ENCODE measurements at regions not wholly inside any gene's neighbourhood (a gene's known extent, or its start where the extent isn't known, plus 50 kb on each side); places are given as distances from the start of the nearest gene placed in this dataset.

- Histone ChIP-seq H3K4me3 (no peak overlapping the region), H3K27ac (no peak overlapping the region), H3K4me1 (ENCODE audit: control insufficient read depth in 1 of 2, low read depth in 2 of 2) (no peaks in the 10 kb centered on the region), H3K9me3 (no peaks in the 10 kb centered on the region), H3K27me3 (replicated peaks; ENCODE audit: insufficient read depth) (no peaks in the 10 kb centered on the region), H3K36me3 (no peaks in the 10 kb centered on the region)
- DNase-seq (ENCODE audit: low spot score) (no peak), ATAC-seq (ENCODE audit: insufficient number of reproducible peaks, low FRiP score, low read depth) (no peak)
- TF ChIP-seq, protein P1, sequence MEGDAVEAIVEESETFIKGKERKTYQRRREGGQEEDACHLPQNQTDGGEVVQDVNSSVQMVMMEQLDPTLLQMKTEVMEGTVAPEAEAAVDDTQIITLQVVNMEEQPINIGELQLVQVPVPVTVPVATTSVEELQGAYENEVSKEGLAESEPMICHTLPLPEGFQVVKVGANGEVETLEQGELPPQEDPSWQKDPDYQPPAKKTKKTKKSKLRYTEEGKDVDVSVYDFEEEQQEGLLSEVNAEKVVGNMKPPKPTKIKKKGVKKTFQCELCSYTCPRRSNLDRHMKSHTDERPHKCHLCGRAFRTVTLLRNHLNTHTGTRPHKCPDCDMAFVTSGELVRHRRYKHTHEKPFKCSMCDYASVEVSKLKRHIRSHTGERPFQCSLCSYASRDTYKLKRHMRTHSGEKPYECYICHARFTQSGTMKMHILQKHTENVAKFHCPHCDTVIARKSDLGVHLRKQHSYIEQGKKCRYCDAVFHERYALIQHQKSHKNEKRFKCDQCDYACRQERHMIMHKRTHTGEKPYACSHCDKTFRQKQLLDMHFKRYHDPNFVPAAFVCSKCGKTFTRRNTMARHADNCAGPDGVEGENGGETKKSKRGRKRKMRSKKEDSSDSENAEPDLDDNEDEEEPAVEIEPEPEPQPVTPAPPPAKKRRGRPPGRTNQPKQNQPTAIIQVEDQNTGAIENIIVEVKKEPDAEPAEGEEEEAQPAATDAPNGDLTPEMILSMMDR (IDR thresholded peaks at IDR 0.05) = no peak
Measured at GRCh38 chr6:6515691-6516607, 72.6 kb upstream of the LY86 start.

- DNase-seq (ENCODE audit: low spot score) (no peak), ATAC-seq (ENCODE audit: insufficient number of reproducible peaks, low FRiP score, low read depth) (no peak)
- no peak overlapping the region for H3K4me3 ChIP-seq
- H3K4me1 ChIP-seq (ENCODE audit: control insufficient read depth in 1 of 2, low read depth in 2 of 2) = no peaks in the 10 kb centered on the region
- TF ChIP-seq, protein P1 (IDR thresholded peaks at IDR 0.05) = no peak
- no peaks in the 10 kb centered on the region for H3K36me3 ChIP-seq
- no peaks in the 10 kb centered on the region for H3K9me3 ChIP-seq
- no peaks in the 10 kb centered on the region for H3K27me3 ChIP-seq (replicated peaks; ENCODE audit: insufficient read depth)
- H3K27ac ChIP-seq = no peak overlapping the region
Measured at GRCh38 chr6:6516666-6517458, 71.7 kb upstream of the LY86 start.

GRCh38 chr6:6518631-6519427, 69.7 kb upstream of the LY86 start:
- DNase-seq (ENCODE audit: low spot score) (no peak), ATAC-seq (ENCODE audit: insufficient number of reproducible peaks, low FRiP score, low read depth) (no peak)
- no peaks in the 10 kb centered on the region for H3K27me3 ChIP-seq (replicated peaks; ENCODE audit: insufficient read depth)
- TF ChIP-seq, protein P1 (IDR thresholded peaks at IDR 0.05) = no peak
- no peaks in the 10 kb centered on the region for H3K36me3 ChIP-seq
- no peak overlapping the region for H3K27ac ChIP-seq
- H3K9me3 ChIP-seq = no peaks in the 10 kb centered on the region
- H3K4me1 ChIP-seq (ENCODE audit: control insufficient read depth in 1 of 2, low read depth in 2 of 2) = no peaks in the 10 kb centered on the region
- H3K4me3 ChIP-seq = no peak overlapping the region

GRCh38 chr6:6521961-6522482, 66.5 kb upstream of the LY86 start:
- H3K4me3 ChIP-seq = no peak overlapping the region
- DNase-seq (ENCODE audit: low spot score) (no peak), ATAC-seq (ENCODE audit: insufficient number of reproducible peaks, low FRiP score, low read depth) (no peak)
- no peak overlapping the region for H3K27ac ChIP-seq
- H3K27me3 ChIP-seq (replicated peaks; ENCODE audit: insufficient read depth) = no peaks in the 10 kb centered on the region
- no peaks in the 10 kb centered on the region for H3K9me3 ChIP-seq
- TF ChIP-seq, protein P1 (IDR thresholded peaks at IDR 0.05) = no peak
- H3K36me3 ChIP-seq = no peaks in the 10 kb centered on the region
- H3K4me1 ChIP-seq (ENCODE audit: control insufficient read depth in 1 of 2, low read depth in 2 of 2) = no peaks in the 10 kb centered on the region

Measured in thoracic aorta (tissue), 2 donors.